ENCODE measurements at regions not wholly inside any gene's neighbourhood (a gene's known extent, or its start where the extent isn't known, plus 50 kb on each side); places are given as distances from the start of the nearest gene placed in this dataset.

DNA sequence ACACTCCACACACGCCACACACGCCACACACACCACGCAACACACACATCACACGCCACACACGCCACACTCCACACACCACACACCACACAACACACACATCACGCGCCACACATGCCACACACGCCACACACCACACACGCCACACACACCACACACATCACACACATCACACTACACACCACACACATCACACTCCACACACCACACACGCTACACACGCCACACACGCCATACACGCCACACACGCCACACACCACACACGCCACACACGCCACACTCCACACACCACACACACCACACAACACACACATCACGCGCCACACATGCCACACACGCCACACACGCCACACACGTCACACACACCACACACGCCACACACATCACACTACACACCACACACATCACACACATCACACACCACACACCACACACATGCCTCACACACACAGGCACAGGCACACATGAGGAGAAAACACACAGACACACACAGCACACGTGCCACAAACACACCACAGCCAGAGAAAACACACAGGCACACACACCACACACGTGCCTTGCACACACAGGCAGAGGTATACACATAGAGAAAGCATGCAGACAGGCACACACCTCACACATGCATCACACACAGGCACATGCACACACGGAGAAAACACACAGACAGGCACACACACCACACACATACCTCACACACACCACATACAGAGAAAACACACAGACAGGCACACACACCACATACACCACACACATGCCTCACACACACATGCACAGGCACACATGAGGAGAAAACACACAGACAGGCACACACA, 241.5 kb upstream of the MYT1L start:
- H3K27ac ChIP-seq (replicated peaks in 1 of 4), result no peak overlapping the region
- no peak overlapping the region for H3K4me3 ChIP-seq
- no peaks in the 10 kb centered on the region for H3K4me1 ChIP-seq
- 92% methylated on average over 25 of the region's 25 CpGs for WGBS
- intact Hi-C loops (cut with DNase I), result no loop called here
- peak; percentile 37 for DNase-seq (ENCODE audit: extremely low spot score)
- no peaks in the 10 kb centered on the region for H3K36me3 ChIP-seq
- H3K27me3 ChIP-seq, result peaks cover 0 to 4% (median 0%) of the 10 kb centered on the region in 4 donors
- TF ChIP-seq, protein P1, sequence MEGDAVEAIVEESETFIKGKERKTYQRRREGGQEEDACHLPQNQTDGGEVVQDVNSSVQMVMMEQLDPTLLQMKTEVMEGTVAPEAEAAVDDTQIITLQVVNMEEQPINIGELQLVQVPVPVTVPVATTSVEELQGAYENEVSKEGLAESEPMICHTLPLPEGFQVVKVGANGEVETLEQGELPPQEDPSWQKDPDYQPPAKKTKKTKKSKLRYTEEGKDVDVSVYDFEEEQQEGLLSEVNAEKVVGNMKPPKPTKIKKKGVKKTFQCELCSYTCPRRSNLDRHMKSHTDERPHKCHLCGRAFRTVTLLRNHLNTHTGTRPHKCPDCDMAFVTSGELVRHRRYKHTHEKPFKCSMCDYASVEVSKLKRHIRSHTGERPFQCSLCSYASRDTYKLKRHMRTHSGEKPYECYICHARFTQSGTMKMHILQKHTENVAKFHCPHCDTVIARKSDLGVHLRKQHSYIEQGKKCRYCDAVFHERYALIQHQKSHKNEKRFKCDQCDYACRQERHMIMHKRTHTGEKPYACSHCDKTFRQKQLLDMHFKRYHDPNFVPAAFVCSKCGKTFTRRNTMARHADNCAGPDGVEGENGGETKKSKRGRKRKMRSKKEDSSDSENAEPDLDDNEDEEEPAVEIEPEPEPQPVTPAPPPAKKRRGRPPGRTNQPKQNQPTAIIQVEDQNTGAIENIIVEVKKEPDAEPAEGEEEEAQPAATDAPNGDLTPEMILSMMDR (IDR thresholded peaks at IDR 0.05), result no peak
- TF ChIP-seq POLR2AphosphoS5 (IDR thresholded peaks at IDR 0.05) (no peak), POLR2A (IDR thresholded peaks at IDR 0.05; ENCODE audit: low read depth) (no peak), EP300 (IDR thresholded peaks at IDR 0.05) (no peak)
- no peaks in the 10 kb centered on the region for H3K9me3 ChIP-seq

DNA sequence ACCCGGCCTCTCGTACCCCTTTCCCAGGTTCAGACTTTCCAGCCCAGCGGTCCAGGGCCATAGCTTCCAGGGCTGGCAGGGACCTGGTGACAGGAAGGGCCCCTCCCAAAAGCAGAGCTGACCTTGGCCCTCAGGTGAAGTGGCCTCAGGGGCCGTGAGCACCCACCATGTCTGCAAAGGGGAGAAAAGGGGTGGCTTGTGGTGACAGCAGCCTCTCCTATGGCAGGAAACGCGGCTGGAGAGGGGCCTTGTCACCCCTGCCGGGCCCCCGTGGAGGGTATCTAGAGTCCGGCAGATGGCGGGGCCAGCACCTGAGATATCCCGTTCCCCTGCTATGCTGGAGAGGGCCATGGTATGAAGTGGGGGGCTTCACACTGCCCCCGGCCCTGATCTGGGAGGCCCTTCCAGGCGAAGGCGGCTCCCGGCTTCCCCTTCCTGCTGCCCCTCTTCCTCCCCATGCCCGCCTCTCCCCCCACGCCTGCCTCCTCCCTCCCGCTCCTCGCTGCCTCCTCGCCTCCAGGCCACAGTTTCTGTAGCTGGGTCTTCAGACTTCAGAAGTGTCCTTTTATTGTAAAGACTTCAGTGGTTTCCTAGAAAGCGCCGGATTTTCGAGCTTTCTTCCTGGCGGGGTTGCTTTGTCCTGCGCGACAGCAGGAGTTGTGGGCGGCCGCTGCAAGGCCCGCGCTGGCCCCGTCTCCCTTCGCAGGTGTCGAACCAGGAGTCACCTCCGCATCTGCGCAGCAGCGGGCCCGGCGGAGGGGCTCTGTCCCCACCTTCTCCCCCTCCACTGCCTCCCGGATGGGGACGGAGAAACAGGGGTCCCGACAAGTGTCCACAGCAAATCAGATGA, 240.5 kb upstream of the MYT1L start:
- Histone ChIP-seq H3K27me3 (peaks cover 0 to 4% (median 0%) of the 10 kb centered on the region in 4 donors), H3K9me3 (no peaks in the 10 kb centered on the region), H3K27ac (replicated peaks in 1 of 4) (no peak overlapping the region), H3K4me3 (no peak overlapping the region), H3K36me3 (no peaks in the 10 kb centered on the region), H3K4me1 (no peaks in the 10 kb centered on the region)
- TF ChIP-seq POLR2AphosphoS5 (IDR thresholded peaks at IDR 0.05) (no peak), POLR2A (IDR thresholded peaks at IDR 0.05; ENCODE audit: low read depth) (no peak), EP300 (IDR thresholded peaks at IDR 0.05) (no peak)
- TF ChIP-seq, protein P1 (IDR thresholded peaks at IDR 0.05), result no peak
- intact Hi-C loops (cut with DNase I), result no loop called here
- WGBS, result 93% methylated on average over 34 of the region's 41 CpGs
- DNase-seq (ENCODE audit: extremely low spot score), result no peak

DNA sequence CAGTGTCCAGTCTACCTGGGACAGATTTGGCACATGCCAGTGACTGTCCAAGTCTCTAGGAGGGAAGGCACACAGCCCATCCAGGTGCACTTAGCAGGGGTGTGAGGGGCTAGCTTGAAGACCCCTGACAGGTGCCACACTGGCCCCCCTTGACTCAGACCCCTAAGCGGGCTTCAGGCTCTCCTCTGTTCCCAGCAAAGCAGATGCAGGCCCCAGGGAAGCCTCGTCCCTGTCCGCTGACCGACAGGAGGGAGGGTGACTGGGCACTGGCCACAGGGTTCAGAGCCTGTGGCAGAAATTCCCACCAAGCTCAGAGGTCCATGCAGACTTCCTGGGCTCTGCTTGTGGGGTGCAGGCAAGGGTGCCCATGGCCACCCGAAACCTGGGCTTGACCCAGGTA, 239.8 kb upstream of the MYT1L start:
- H3K27ac ChIP-seq (replicated peaks in 1 of 4), result no peak overlapping the region
- DNase-seq (ENCODE audit: extremely low spot score), result no peak
- no peaks in the 10 kb centered on the region for H3K9me3 ChIP-seq
- intact Hi-C loops (cut with DNase I), result no loop called here
- H3K27me3 ChIP-seq, result peaks cover 0 to 4% (median 0%) of the 10 kb centered on the region in 4 donors
- TF ChIP-seq POLR2AphosphoS5 (IDR thresholded peaks at IDR 0.05) (no peak), EP300 (IDR thresholded peaks at IDR 0.05) (no peak), POLR2A (IDR thresholded peaks at IDR 0.05; ENCODE audit: low read depth) (no peak)
- TF ChIP-seq, protein P1 (IDR thresholded peaks at IDR 0.05), result no peak
- 85% methylated on average over 5 of the region's 5 CpGs for WGBS
- no peaks in the 10 kb centered on the region for H3K36me3 ChIP-seq
- H3K4me1 ChIP-seq, result no peaks in the 10 kb centered on the region
- no peak overlapping the region for H3K4me3 ChIP-seq

DNA sequence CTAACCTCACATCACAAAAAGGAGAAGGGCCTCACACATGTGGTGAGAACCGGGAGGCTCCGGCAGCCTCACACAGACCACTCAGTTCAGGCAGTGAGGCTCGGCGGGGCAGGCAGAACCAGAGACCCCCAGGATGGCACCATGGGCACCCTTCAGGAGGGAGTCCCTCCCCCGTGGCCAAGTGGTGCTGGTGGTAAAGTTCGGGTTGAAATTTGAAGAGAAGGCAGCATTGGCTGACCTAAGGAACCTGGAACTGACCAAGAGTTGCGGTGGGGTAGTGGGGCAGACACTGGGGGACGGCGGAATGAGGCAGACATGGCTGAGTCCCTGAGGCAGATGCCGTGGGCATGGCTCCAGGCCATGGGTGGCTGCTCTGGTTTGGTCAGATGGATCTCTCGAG, 239.3 kb upstream of the MYT1L start:
- H3K4me3 ChIP-seq, result no peak overlapping the region
- H3K4me1 ChIP-seq, result no peaks in the 10 kb centered on the region
- H3K27me3 ChIP-seq, result peaks cover 0 to 4% (median 0%) of the 10 kb centered on the region in 4 donors
- TF ChIP-seq POLR2A (IDR thresholded peaks at IDR 0.05; ENCODE audit: low read depth) (no peak), POLR2AphosphoS5 (IDR thresholded peaks at IDR 0.05) (no peak), EP300 (IDR thresholded peaks at IDR 0.05) (no peak)
- TF ChIP-seq, protein P1 (IDR thresholded peaks at IDR 0.05), result no peak
- no peak overlapping the region for H3K27ac ChIP-seq (replicated peaks in 1 of 4)
- intact Hi-C loops (cut with DNase I), result no loop called here
- DNase-seq (ENCODE audit: extremely low spot score), result no peak
- H3K9me3 ChIP-seq, result no peaks in the 10 kb centered on the region
- 94% methylated on average over 10 of the region's 11 CpGs for WGBS
- H3K36me3 ChIP-seq, result no peaks in the 10 kb centered on the region
